GM23338 (cell line): ENCODE measurements at regions not wholly inside any gene's neighbourhood (a gene's known extent, or its start where the extent isn't known, plus 50 kb on each side); places are given as distances from the start of the nearest gene placed in this dataset.
"Not testable (repeated sequence)": the region's sequence is repeated elsewhere in the genome, so short reads cannot be mapped to it uniquely, and the experiment has no call there.

Experiments used
- ATAC-seq: fragments of 200-7000 bp; cut with Tn5 transposase; 3 replicates; pipeline ENCODE4 v1.9.1; 2020
- DNase-seq: peaks from one replicate; pipeline ENCODE4 v3.0.0-alpha.2; 2015; ENCODE audit warnings: low spot score
- H2AFZ ChIP-seq: fragments of 200-600 bp; sonication (generic); 2 replicates; pipeline ENCODE4 v1.8.0; 2016; ENCODE audit warnings: antibody characterized with exemption, mild to moderate bottlenecking, moderate library complexity
- H3F3A ChIP-seq: fragments of 200-600 bp; sonication (generic); replicated peaks from 2 replicates; pipeline ENCODE4 v1.8.0; 2017; ENCODE audit warnings: antibody characterized with exemption, mixed run types, low read depth
- H3K27ac ChIP-seq: fragments of 200-600 bp; sonication (generic); 2 replicates; pipeline ENCODE4 v1.6.1; 2016; ENCODE audit warnings: low read depth
- H3K27me3 ChIP-seq: fragments of 200-600 bp; sonication (generic); 2 replicates; pipeline ENCODE4 v1.8.0; 2016; ENCODE audit warnings: mild to moderate bottlenecking, mixed run types, moderate library complexity; ENCODE audit not compliant: insufficient read depth
- H3K36me3 ChIP-seq: fragments of 200-600 bp; sonication (generic); 2 replicates; pipeline ENCODE4 v1.8.0; 2016; ENCODE audit warnings: mild to moderate bottlenecking; ENCODE audit not compliant: insufficient read depth
- H3K4me1 ChIP-seq: fragments of 200-600 bp; sonication (generic); 2 replicates; pipeline ENCODE4 v1.8.0; 2016; ENCODE audit warnings: mild to moderate bottlenecking, moderate library complexity; ENCODE audit not compliant: insufficient read depth
- H3K4me2 ChIP-seq: fragments of 200-600 bp; sonication (generic); 2 replicates; pipeline ENCODE4 v1.7.1; 2017; ENCODE audit warnings: mixed run types
- H3K4me3 ChIP-seq: fragments of 200-600 bp; sonication (generic); 2 replicates; pipeline ENCODE4 v1.6.1; 2016; ENCODE audit warnings: mixed run types
- H3K79me2 ChIP-seq: fragments of 200-600 bp; sonication (generic); replicated peaks from 2 replicates; pipeline ENCODE4 v1.8.0; 2017; ENCODE audit warnings: mild to moderate bottlenecking; ENCODE audit not compliant: insufficient read depth
- H3K9me2 ChIP-seq: fragments of 200-600 bp; sonication (generic); 2 replicates; pipeline ENCODE4 v1.8.0; 2017; ENCODE audit not compliant: insufficient read depth
- H4K20me1 ChIP-seq: fragments of 200-600 bp; sonication (generic); replicated peaks from 2 replicates; pipeline ENCODE4 v1.8.0; 2017; ENCODE audit warnings: mild to moderate bottlenecking; ENCODE audit not compliant: insufficient read depth
- H3K27ac Mint-ChIP-seq: 2 replicates; pipeline ENCODE4 v1.8.0; 2020; ENCODE audit warnings: inconsistent platforms, mild to moderate bottlenecking, moderate library complexity, mixed read lengths
- H3K27me3 Mint-ChIP-seq: 3 replicates; pipeline ENCODE4 v1.8.0; 2022; ENCODE audit warnings: low read depth, mild to moderate bottlenecking, moderate library complexity, mixed read lengths, inconsistent platforms; ENCODE audit not compliant: insufficient read depth, poor library complexity
- H3K36me3 Mint-ChIP-seq: 3 replicates; pipeline ENCODE4 v1.8.0; 2021; ENCODE audit warnings: low read depth, mild to moderate bottlenecking, inconsistent platforms, moderate library complexity, mixed read lengths
- H3K4me1 Mint-ChIP-seq: 3 replicates; pipeline ENCODE4 v1.8.0; 2020; ENCODE audit warnings: mild to moderate bottlenecking, inconsistent platforms, mixed read lengths
- H3K4me3 Mint-ChIP-seq: 3 replicates; pipeline ENCODE4 v1.8.0; 2021; ENCODE audit warnings: moderate library complexity, mild to moderate bottlenecking, inconsistent platforms, mixed read lengths
- H3K9me3 Mint-ChIP-seq: 3 replicates; pipeline ENCODE4 v1.8.0; 2020; ENCODE audit warnings: moderate library complexity, mild to moderate bottlenecking, inconsistent platforms, mixed read lengths
- CTCF ChIP-seq, 2 experiments: fragments of 200-600 bp in 1 of 2; sonication (generic) in 1 of 2; conservative IDR thresholded peaks; 2 replicates each; pipeline versions ENCODE4 v1.5.1 to v1.6.1; 2016 to 2017; ENCODE audit warnings: antibody characterized with exemption in 2 of 2, low read depth in 2 of 2, mild to moderate bottlenecking in 2 of 2, moderate library complexity in 1 of 2
- ETS1 ChIP-seq: IDR thresholded peaks from 2 replicates; pipeline ENCODE4 v1.6.1; 2016; ENCODE audit warnings: antibody characterized with exemption
- EZH2 ChIP-seq: fragments of 200-600 bp; sonication (generic); IDR thresholded peaks from one replicate; pipeline ENCODE4 v1.8.0; 2017; ENCODE audit warnings: antibody characterized with exemption, mild to moderate bottlenecking, low read depth; ENCODE audit not compliant: unreplicated experiment
- EZH2phosphoT487 ChIP-seq: fragments of 200-600 bp; sonication (generic); IDR thresholded peaks from one replicate; pipeline ENCODE4 v1.8.1; 2018; ENCODE audit warnings: antibody characterized with exemption; ENCODE audit not compliant: unreplicated experiment
- JUNB ChIP-seq: IDR thresholded peaks from one replicate; pipeline ENCODE4 v1.6.1; 2016; ENCODE audit warnings: antibody characterized with exemption; ENCODE audit not compliant: unreplicated experiment
- NANOG ChIP-seq: IDR thresholded peaks from 2 replicates; pipeline ENCODE4 v1.6.1; 2016; ENCODE audit warnings: antibody characterized with exemption, borderline replicate concordance
- POLR2AphosphoS5 ChIP-seq: IDR thresholded peaks from 2 replicates; pipeline ENCODE4 v1.6.1; 2016; ENCODE audit warnings: antibody characterized with exemption, low read depth
- TF ChIP-seq, protein P1 (sequence below): IDR thresholded peaks from one replicate; pipeline ENCODE4 v1.6.1; 2018; ENCODE audit warnings: antibody characterized with exemption; ENCODE audit not compliant: unreplicated experiment

GRCh38 chr3:36077320-36077719 is 303.0 kb upstream of the STAC start (continued):
- TF ChIP-seq, protein P1, sequence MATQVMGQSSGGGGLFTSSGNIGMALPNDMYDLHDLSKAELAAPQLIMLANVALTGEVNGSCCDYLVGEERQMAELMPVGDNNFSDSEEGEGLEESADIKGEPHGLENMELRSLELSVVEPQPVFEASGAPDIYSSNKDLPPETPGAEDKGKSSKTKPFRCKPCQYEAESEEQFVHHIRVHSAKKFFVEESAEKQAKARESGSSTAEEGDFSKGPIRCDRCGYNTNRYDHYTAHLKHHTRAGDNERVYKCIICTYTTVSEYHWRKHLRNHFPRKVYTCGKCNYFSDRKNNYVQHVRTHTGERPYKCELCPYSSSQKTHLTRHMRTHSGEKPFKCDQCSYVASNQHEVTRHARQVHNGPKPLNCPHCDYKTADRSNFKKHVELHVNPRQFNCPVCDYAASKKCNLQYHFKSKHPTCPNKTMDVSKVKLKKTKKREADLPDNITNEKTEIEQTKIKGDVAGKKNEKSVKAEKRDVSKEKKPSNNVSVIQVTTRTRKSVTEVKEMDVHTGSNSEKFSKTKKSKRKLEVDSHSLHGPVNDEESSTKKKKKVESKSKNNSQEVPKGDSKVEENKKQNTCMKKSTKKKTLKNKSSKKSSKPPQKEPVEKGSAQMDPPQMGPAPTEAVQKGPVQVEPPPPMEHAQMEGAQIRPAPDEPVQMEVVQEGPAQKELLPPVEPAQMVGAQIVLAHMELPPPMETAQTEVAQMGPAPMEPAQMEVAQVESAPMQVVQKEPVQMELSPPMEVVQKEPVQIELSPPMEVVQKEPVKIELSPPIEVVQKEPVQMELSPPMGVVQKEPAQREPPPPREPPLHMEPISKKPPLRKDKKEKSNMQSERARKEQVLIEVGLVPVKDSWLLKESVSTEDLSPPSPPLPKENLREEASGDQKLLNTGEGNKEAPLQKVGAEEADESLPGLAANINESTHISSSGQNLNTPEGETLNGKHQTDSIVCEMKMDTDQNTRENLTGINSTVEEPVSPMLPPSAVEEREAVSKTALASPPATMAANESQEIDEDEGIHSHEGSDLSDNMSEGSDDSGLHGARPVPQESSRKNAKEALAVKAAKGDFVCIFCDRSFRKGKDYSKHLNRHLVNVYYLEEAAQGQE: no peak
- TF ChIP-seq EZH2 (no peak), EZH2phosphoT487 (no peak), JUNB (no peak), POLR2AphosphoS5 (no peak), CTCF (conservative IDR thresholded peaks at IDR 0.05; ENCODE audit: low read depth in 2 of 2) (no peak), NANOG (no peak)

DNA sequence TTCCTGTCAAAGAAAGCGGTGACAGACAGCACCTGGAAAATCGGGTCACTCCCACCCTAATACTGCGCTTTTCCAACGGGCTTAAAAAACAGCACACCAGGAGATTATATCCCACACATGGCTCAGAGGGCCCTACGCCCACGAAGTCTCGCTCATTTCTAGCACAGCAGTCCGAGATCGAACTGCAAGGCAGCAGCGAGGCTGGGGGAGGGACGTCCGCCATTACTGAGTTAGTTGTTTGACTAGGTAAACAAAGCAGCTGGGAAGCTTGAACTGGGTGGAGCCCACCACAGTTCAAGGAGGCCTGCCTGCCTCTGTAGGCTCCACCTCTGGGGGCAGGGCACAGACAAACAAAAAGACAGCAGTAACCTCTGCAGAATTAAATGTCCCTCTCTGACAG is 297.3 kb upstream of the STAC start:
- H3K79me2 ChIP-seq, H3K27ac Mint-ChIP-seq, H4K20me1 ChIP-seq, H3K9me2 ChIP-seq, H3K27ac ChIP-seq, H3K27me3 Mint-ChIP-seq, H3K4me1 ChIP-seq, DNase-seq, H3K4me2 ChIP-seq, ATAC-seq, H3K27me3 ChIP-seq, H3K4me3 Mint-ChIP-seq, H2AFZ ChIP-seq, H3K4me3 ChIP-seq, H3K36me3 ChIP-seq, H3F3A ChIP-seq, H3K4me1 Mint-ChIP-seq: not testable (repeated sequence)
- H3K36me3 Mint-ChIP-seq: peaks cover 15% of the 10 kb centered on the region
- peaks cover 20% of the 10 kb centered on the region for H3K9me3 Mint-ChIP-seq

DNA sequence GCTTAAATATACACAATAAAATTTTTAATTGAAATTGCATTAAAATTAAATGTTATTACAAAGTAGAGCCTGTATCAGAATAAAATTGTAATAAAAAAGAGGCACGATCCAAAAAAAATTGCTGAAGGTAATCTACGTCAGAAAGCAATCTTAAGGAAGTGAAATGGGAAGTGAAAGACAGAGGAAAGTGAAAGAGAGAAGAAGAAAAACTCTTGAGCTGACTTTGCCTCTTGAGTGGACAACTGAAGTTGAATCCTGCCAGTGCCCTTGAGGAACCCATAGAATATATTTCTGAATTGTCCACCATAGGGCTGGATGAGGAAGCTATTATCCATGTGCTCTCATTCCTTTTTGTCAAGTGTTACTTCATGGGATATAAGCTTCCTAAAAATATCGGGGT is 285.1 kb upstream of the STAC start:
- Histone ChIP-seq H3K79me2 (no peaks in the 10 kb centered on the region), H3K27me3 (no peaks in the 10 kb centered on the region), H3F3A (no peaks in the 10 kb centered on the region), H3K9me2 (no peaks in the 10 kb centered on the region; the same call in 1 of the 2 replicates), H3K27ac (no peak overlapping the region), H3K4me3 (no peak overlapping the region), H3K36me3 (no peaks in the 10 kb centered on the region), H3K4me2 (no peak overlapping the region), H2AFZ (no peak overlapping the region), H4K20me1 (no peaks in the 10 kb centered on the region), H3K4me1 (no peaks in the 10 kb centered on the region)
- DNase-seq: no peak
- Mint-ChIP-seq H3K36me3 (no peaks in the 10 kb centered on the region), H3K4me3 (no peak overlapping the region), H3K27me3 (no peaks in the 10 kb centered on the region), H3K4me1 (no peaks in the 10 kb centered on the region), H3K27ac (no peak overlapping the region), H3K9me3 (no peaks in the 10 kb centered on the region)
- no peak for ATAC-seq
- TF ChIP-seq, protein P1: no peak
- TF ChIP-seq NANOG (no peak), CTCF (conservative IDR thresholded peaks at IDR 0.05; ENCODE audit: low read depth in 2 of 2) (no peak), EZH2phosphoT487 (no peak), ETS1 (no peak)
